ENCODE measurements at regions not wholly inside any gene's neighbourhood (a gene's known extent, or its start where the extent isn't known, plus 50 kb on each side); places are given as distances from the start of the nearest gene placed in this dataset.

DNA sequence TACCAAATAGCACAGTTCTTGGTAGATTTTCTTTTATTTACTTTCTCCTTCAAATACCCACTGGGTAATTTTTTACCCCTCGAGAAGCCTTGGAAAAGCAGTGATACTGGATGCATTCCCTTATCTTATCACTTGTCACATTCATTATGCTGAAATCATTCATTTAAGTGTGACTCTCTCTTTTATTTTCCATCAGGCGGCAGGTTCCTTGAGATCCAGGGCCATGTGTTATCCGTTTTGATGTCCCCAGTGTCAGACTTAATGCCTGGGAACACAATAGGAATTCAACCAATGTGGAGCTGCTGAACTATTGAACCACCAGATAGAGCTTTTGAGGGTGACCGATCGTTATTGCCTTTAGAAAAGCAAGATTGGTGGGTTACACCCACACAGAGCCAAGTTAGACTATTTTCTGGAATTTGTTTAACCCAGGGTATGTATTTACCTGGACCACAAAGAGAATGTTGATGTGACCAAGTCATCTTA is 51.5 kb upstream of the ATP5PO start:
- no peak for TF ChIP-seq YY1 (IDR thresholded peaks at IDR 0.05; ENCODE audit: insufficient read depth, insufficient read length)
- TF ChIP-seq ZNF274 (IDR thresholded peaks at IDR 0.05; ENCODE audit: low read depth, low read length) = no peak
- TF ChIP-seq SUZ12 (IDR thresholded peaks at IDR 0.05; ENCODE audit: extremely low read depth, insufficient read depth, insufficient read length) = no peak
